Adrenal gland (tissue), 9 donors: ENCODE measurements at regions not wholly inside any gene's neighbourhood (a gene's known extent, or its start where the extent isn't known, plus 50 kb on each side); places are given as distances from the start of the nearest gene placed in this dataset.

Source experiments
- DNase-seq, 7 donors: peaks; one replicate each; pipeline ENCODE4 v3.0.0-alpha.2; 2019 to 2020
- H3K27ac ChIP-seq, 5 donors: fragments of 200-600 bp; sonication (generic) in 4 of 5; 1 replicate in 3 of 5; 2 replicates in 2 of 5; pipeline versions ENCODE4 v1.5.1 to v1.8.0; 2016 to 2020; ENCODE audit warnings: mild to moderate bottlenecking in 1 of 5
- H3K27me3 ChIP-seq: fragments of 200-600 bp; 2 replicates; pipeline ENCODE4 v1.8.0; 2021
- H3K36me3 ChIP-seq, 2 donors: fragments of 200-600 bp; replicated peaks in 1 of 2; 1 replicate in 1 of 2; 2 replicates in 1 of 2; pipeline versions ENCODE4 v1.5.1 to v1.8.0; 2018 to 2022
- H3K4me1 ChIP-seq, 2 donors: fragments of 200-600 bp; replicated peaks in 1 of 2; 1 replicate in 1 of 2; 2 replicates in 1 of 2; pipeline versions ENCODE4 v1.5.1 to v1.8.0; 2018 to 2021
- H3K4me3 ChIP-seq, 4 donors: fragments of 200-600 bp; sonication (generic) in 3 of 4; one replicate each; pipeline ENCODE4 v1.5.1; 2016 to 2018
- H3K9me3 ChIP-seq, 3 donors: fragments of 200-600 bp; sonication (generic) in 1 of 3; replicated peaks in 1 of 3; 1 replicate in 2 of 3; 2 replicates in 1 of 3; pipeline versions ENCODE4 v1.5.1 to v1.8.0; 2016 to 2021
- CTCF ChIP-seq, 6 experiments: fragments of 450-650 bp in 4 of 6; fragments of 200-600 bp in 2 of 6; sonication (generic) in 1 of 6; IDR thresholded peaks; 1 replicate in 5 of 6; 2 replicates in 1 of 6; pipeline versions ENCODE4 v1.5.1 to v1.8.0; 2016 to 2021; ENCODE audit warnings: antibody characterized with exemption in 6 of 6, mild to moderate bottlenecking in 2 of 6, moderate library complexity in 1 of 6
- POLR2A ChIP-seq, 2 donors: fragments of 450-650 bp; IDR thresholded peaks; one replicate each; pipeline ENCODE4 v1.6.1; 2017; ENCODE audit warnings: antibody characterized with exemption in 2 of 2, mild to moderate bottlenecking in 2 of 2, moderate library complexity in 1 of 2
- WGBS, 4 donors: extraction: QIAGEN DNeasy Blood & Tissue Kit in 2 of 4; methylation state at CpG; one replicate each; pipeline versions ENCODE4 v1.1.5 to v1.1.7; 2013 to 2017; 5-methylcytosine and 5-hydroxymethylcytosine counted together
- intact Hi-C, 2 donors: fragments of 100-400 bp; cut with DNase I; formaldehyde crosslinking; loops; one replicate each; pipeline versions ENCODE4 v1.14.1 to v1.15.0; 2022 to 2023
- donor health status: healthy with polysubstance abuse.
- donor health status: Bipolar disorder and iron deficiency.
- donor health status: DM: yes; HTN: yes; CAD: no.
- donor health status: DM: no; HTN: no; CAD: no.
- donor health status: DM: no; HTN: no; CAD: no.

GRCh38 chr2:60335533-60336237, 217.8 kb downstream of the BCL11A start:
- Histone ChIP-seq H3K27ac (no peak overlapping the region), H3K9me3 (no peaks in the 10 kb centered on the region), H3K4me1 (no peaks in the 10 kb centered on the region), H3K27me3 (no peaks in the 10 kb centered on the region), H3K36me3 (no peaks in the 10 kb centered on the region), H3K4me3 (no peak overlapping the region)
- TF ChIP-seq CTCF (IDR thresholded peaks at IDR 0.05): no peak
- no peak for TF ChIP-seq POLR2A (IDR thresholded peaks at IDR 0.05)
- 67 to 76% (median 71%) methylated on average over 13 of the region's 13 CpGs for WGBS, 4 donors
- no peak for DNase-seq
- intact Hi-C loops: no loop called here

GRCh38 chr2:60334610-60335009, 218.8 kb downstream of the BCL11A start:
- H3K27ac ChIP-seq: no peak overlapping the region
- no peaks in the 10 kb centered on the region for H3K36me3 ChIP-seq
- H3K27me3 ChIP-seq: no peaks in the 10 kb centered on the region
- no peak overlapping the region for H3K4me3 ChIP-seq
- no peak for DNase-seq
- TF ChIP-seq POLR2A (IDR thresholded peaks at IDR 0.05) (no peak), CTCF (IDR thresholded peaks at IDR 0.05) (no peak)
- 68 to 85% (median 73%) methylated on average over 2 to 4 of the region's 4 CpGs for WGBS, 4 donors
- H3K4me1 ChIP-seq: no peaks in the 10 kb centered on the region
- peaks cover 0 to 5% (median 0%) of the 10 kb centered on the region in 3 donors for H3K9me3 ChIP-seq
- intact Hi-C loops: no loop called here

GRCh38 chr2:60333264-60333663, 220.2 kb downstream of the BCL11A start:
- no peaks in the 10 kb centered on the region for H3K27me3 ChIP-seq
- intact Hi-C loops: no loop called here
- no peak overlapping the region for H3K27ac ChIP-seq
- no peak for DNase-seq
- 93 to 94% (median 93%) methylated on average over 8 of the region's 8 CpGs for WGBS, 4 donors
- H3K9me3 ChIP-seq: peaks cover 0 to 6% (median 0%) of the 10 kb centered on the region in 3 donors
- no peak overlapping the region for H3K4me3 ChIP-seq
- H3K36me3 ChIP-seq: no peaks in the 10 kb centered on the region
- H3K4me1 ChIP-seq: no peaks in the 10 kb centered on the region
- TF ChIP-seq CTCF (IDR thresholded peaks at IDR 0.05): no peak
- TF ChIP-seq POLR2A (IDR thresholded peaks at IDR 0.05): no peak

GRCh38 chr2:60331115-60331809, 222.2 kb downstream of the BCL11A start:
- WGBS, 4 donors: 69 to 78% (median 77%) methylated on average over 7 of the region's 7 CpGs
- Histone ChIP-seq H3K27me3 (no peaks in the 10 kb centered on the region), H3K4me3 (no peak overlapping the region)

More at GRCh38 chr2:60331115-60331809, 222.2 kb downstream of the BCL11A start:
- Histone ChIP-seq H3K9me3 (peaks cover 0 to 6% (median 0%) of the 10 kb centered on the region in 3 donors), H3K36me3 (no peaks in the 10 kb centered on the region), H3K4me1 (no peaks in the 10 kb centered on the region), H3K27ac (no peak overlapping the region)
- TF ChIP-seq POLR2A (IDR thresholded peaks at IDR 0.05) (no peak), CTCF (IDR thresholded peaks at IDR 0.05) (no peak)
- no peak for DNase-seq
- intact Hi-C loops: no loop called here
